ENCODE measurements at regions not wholly inside any gene's neighbourhood (a gene's known extent, or its start where the extent isn't known, plus 50 kb on each side); places are given as distances from the start of the nearest gene placed in this dataset.

DNA sequence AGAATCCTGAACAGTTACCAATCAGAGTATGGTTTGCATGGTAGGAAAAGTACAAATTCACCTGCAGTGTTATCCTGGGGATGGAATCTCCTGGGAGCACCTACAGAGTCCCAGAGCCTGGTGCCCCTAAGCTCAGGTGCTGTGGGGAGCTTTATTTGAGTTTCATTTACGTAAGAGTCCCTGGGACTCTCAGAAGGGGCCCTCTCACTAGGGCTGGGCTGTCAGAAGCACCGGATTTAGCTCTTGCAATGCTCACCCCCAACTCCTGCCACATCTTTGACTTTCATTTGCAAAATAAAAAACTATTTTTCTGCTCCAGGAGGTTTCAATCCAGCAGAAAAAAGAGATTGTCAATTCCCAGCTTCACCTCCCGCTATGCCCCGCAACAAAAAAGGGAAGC lies 569.8 kb upstream of the B3GAT1 start (continued):
- TF ChIP-seq, protein P1, sequence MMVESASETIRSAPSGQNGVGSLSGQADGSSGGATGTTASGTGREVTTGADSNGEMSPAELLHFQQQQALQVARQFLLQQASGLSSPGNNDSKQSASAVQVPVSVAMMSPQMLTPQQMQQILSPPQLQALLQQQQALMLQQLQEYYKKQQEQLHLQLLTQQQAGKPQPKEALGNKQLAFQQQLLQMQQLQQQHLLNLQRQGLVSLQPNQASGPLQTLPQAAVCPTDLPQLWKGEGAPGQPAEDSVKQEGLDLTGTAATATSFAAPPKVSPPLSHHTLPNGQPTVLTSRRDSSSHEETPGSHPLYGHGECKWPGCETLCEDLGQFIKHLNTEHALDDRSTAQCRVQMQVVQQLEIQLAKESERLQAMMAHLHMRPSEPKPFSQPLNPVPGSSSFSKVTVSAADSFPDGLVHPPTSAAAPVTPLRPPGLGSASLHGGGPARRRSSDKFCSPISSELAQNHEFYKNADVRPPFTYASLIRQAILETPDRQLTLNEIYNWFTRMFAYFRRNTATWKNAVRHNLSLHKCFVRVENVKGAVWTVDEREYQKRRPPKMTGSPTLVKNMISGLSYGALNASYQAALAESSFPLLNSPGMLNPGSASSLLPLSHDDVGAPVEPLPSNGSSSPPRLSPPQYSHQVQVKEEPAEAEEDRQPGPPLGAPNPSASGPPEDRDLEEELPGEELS (CRISPR knock-in tag; IDR thresholded peaks at IDR 0.05) = no peak
- TF ChIP-seq, protein P2, sequence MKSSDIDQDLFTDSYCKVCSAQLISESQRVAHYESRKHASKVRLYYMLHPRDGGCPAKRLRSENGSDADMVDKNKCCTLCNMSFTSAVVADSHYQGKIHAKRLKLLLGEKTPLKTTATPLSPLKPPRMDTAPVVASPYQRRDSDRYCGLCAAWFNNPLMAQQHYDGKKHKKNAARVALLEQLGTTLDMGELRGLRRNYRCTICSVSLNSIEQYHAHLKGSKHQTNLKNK (CRISPR knock-in tag; IDR thresholded peaks at IDR 0.05) = no peak
- TF ChIP-seq SMAD4 (CRISPR knock-in tag; IDR thresholded peaks at IDR 0.05) = no peak

DNA sequence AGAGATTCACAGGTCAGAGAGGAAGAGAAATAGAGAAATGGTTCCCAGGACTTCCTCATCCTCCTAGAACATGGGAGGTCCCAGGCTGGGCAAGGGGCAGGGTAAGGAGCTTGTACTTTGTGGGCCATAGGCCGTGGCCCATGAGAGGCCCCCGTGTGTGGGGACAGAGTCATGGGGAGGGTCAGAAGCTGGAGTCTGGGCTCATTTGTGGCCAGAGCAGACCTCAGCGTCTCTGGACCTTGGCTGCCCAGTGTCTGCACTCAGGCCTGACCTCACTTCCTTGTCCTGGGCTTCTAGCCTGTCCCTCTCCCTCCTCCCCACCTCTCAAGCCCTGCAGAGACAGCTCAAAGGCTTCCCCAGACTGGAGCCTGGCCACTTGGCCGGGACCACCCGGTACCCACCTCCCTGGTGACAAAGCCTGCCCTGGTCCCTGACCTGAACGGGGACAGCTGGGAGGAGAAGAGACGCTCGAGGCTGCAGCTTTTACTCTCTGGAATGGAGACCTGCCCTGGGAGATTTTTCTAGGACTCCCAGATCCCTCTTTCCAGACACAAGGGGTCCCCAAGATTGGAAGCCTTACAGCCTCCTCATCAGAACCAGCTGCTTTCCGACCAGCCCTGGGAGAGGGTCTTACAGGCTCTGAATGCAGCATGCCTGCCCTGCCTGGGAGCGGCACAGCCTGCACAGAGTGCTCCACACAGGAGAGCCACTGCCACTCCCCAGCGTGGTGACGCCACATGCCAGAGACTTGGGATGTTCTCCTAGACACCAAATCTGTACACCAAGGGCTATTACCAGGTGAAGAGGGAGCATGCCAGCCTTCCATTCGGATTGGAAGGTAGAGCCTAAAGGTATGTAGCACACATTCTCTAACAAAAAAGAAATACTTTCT lies 569.0 kb upstream of the B3GAT1 start:
- peaks cover 24% of the 10 kb centered on the region for H3K4me1 Mint-ChIP-seq
- H3K27ac Mint-ChIP-seq = no peak overlapping the region
- peaks cover 14% of the 10 kb centered on the region; the same call in 1 of the 2 replicates for H3K9me3 Mint-ChIP-seq
- no peak overlapping the region for H3K4me3 Mint-ChIP-seq
- ATAC-seq (no peak), DNase-seq (ENCODE audit: low spot score) (no peak)
- H3K36me3 Mint-ChIP-seq = no peaks in the 10 kb centered on the region
- ChIA-PET CTCF (no interaction called here), POLR2A (no interaction called here)
- H3K27me3 Mint-ChIP-seq (ENCODE audit: low read depth) = peaks cover 12% of the 10 kb centered on the region
- TF ChIP-seq ELF4 (CRISPR knock-in tag; IDR thresholded peaks at IDR 0.05; ENCODE audit: low read depth) (no peak), FOXK1 (CRISPR knock-in tag; IDR thresholded peaks at IDR 0.05) (no peak), ZNF232 (CRISPR knock-in tag; IDR thresholded peaks at IDR 0.05) (no peak), JUN (CRISPR knock-in tag; IDR thresholded peaks at IDR 0.05) (no peak), TCF7 (CRISPR knock-in tag; IDR thresholded peaks at IDR 0.05; ENCODE audit: low read depth) (no peak), ETV6 (CRISPR knock-in tag; IDR thresholded peaks at IDR 0.05) (no peak), ATF1 (CRISPR knock-in tag; IDR thresholded peaks at IDR 0.05) (no peak), NR3C1 (CRISPR knock-in tag; conservative IDR thresholded peaks at IDR 0.05; ENCODE audit: low read depth) (no peak), NFYB (CRISPR knock-in tag; conservative IDR thresholded peaks at IDR 0.05; ENCODE audit: low read depth) (no peak), NR2C2 (CRISPR knock-in tag; IDR thresholded peaks at IDR 0.05) (no peak), NFE2L1 (CRISPR knock-in tag; IDR thresholded peaks at IDR 0.05) (no peak), ESRRA (CRISPR knock-in tag; IDR thresholded peaks at IDR 0.05; ENCODE audit: borderline replicate concordance) (no peak)
- TF ChIP-seq, protein P3, sequence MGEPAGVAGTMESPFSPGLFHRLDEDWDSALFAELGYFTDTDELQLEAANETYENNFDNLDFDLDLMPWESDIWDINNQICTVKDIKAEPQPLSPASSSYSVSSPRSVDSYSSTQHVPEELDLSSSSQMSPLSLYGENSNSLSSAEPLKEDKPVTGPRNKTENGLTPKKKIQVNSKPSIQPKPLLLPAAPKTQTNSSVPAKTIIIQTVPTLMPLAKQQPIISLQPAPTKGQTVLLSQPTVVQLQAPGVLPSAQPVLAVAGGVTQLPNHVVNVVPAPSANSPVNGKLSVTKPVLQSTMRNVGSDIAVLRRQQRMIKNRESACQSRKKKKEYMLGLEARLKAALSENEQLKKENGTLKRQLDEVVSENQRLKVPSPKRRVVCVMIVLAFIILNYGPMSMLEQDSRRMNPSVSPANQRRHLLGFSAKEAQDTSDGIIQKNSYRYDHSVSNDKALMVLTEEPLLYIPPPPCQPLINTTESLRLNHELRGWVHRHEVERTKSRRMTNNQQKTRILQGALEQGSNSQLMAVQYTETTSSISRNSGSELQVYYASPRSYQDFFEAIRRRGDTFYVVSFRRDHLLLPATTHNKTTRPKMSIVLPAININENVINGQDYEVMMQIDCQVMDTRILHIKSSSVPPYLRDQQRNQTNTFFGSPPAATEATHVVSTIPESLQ (CRISPR knock-in tag; IDR thresholded peaks at IDR 0.05) = no peak
- TF ChIP-seq, protein P4, sequence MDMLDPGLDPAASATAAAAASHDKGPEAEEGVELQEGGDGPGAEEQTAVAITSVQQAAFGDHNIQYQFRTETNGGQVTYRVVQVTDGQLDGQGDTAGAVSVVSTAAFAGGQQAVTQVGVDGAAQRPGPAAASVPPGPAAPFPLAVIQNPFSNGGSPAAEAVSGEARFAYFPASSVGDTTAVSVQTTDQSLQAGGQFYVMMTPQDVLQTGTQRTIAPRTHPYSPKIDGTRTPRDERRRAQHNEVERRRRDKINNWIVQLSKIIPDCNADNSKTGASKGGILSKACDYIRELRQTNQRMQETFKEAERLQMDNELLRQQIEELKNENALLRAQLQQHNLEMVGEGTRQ (CRISPR knock-in tag; IDR thresholded peaks at IDR 0.05) = no peak
- TF ChIP-seq, protein P5, sequence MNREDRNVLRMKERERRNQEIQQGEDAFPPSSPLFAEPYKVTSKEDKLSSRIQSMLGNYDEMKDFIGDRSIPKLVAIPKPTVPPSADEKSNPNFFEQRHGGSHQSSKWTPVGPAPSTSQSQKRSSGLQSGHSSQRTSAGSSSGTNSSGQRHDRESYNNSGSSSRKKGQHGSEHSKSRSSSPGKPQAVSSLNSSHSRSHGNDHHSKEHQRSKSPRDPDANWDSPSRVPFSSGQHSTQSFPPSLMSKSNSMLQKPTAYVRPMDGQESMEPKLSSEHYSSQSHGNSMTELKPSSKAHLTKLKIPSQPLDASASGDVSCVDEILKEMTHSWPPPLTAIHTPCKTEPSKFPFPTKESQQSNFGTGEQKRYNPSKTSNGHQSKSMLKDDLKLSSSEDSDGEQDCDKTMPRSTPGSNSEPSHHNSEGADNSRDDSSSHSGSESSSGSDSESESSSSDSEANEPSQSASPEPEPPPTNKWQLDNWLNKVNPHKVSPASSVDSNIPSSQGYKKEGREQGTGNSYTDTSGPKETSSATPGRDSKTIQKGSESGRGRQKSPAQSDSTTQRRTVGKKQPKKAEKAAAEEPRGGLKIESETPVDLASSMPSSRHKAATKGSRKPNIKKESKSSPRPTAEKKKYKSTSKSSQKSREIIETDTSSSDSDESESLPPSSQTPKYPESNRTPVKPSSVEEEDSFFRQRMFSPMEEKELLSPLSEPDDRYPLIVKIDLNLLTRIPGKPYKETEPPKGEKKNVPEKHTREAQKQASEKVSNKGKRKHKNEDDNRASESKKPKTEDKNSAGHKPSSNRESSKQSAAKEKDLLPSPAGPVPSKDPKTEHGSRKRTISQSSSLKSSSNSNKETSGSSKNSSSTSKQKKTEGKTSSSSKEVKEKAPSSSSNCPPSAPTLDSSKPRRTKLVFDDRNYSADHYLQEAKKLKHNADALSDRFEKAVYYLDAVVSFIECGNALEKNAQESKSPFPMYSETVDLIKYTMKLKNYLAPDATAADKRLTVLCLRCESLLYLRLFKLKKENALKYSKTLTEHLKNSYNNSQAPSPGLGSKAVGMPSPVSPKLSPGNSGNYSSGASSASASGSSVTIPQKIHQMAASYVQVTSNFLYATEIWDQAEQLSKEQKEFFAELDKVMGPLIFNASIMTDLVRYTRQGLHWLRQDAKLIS (CRISPR knock-in tag; IDR thresholded peaks at IDR 0.05; ENCODE audit: borderline replicate concordance) = no peak
- TF ChIP-seq, protein P6, sequence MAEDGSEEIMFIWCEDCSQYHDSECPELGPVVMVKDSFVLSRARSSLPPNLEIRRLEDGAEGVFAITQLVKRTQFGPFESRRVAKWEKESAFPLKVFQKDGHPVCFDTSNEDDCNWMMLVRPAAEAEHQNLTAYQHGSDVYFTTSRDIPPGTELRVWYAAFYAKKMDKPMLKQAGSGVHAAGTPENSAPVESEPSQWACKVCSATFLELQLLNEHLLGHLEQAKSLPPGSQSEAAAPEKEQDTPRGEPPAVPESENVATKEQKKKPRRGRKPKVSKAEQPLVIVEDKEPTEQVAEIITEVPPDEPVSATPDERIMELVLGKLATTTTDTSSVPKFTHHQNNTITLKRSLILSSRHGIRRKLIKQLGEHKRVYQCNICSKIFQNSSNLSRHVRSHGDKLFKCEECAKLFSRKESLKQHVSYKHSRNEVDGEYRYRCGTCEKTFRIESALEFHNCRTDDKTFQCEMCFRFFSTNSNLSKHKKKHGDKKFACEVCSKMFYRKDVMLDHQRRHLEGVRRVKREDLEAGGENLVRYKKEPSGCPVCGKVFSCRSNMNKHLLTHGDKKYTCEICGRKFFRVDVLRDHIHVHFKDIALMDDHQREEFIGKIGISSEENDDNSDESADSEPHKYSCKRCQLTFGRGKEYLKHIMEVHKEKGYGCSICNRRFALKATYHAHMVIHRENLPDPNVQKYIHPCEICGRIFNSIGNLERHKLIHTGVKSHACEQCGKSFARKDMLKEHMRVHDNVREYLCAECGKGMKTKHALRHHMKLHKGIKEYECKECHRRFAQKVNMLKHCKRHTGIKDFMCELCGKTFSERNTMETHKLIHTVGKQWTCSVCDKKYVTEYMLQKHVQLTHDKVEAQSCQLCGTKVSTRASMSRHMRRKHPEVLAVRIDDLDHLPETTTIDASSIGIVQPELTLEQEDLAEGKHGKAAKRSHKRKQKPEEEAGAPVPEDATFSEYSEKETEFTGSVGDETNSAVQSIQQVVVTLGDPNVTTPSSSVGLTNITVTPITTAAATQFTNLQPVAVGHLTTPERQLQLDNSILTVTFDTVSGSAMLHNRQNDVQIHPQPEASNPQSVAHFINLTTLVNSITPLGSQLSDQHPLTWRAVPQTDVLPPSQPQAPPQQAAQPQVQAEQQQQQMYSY (CRISPR knock-in tag; IDR thresholded peaks at IDR 0.05) = no peak
- TF ChIP-seq, protein P7, sequence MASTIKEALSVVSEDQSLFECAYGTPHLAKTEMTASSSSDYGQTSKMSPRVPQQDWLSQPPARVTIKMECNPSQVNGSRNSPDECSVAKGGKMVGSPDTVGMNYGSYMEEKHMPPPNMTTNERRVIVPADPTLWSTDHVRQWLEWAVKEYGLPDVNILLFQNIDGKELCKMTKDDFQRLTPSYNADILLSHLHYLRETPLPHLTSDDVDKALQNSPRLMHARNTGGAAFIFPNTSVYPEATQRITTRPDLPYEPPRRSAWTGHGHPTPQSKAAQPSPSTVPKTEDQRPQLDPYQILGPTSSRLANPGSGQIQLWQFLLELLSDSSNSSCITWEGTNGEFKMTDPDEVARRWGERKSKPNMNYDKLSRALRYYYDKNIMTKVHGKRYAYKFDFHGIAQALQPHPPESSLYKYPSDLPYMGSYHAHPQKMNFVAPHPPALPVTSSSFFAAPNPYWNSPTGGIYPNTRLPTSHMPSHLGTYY (CRISPR knock-in tag; IDR thresholded peaks at IDR 0.05) = no peak
- TF ChIP-seq, protein P8, sequence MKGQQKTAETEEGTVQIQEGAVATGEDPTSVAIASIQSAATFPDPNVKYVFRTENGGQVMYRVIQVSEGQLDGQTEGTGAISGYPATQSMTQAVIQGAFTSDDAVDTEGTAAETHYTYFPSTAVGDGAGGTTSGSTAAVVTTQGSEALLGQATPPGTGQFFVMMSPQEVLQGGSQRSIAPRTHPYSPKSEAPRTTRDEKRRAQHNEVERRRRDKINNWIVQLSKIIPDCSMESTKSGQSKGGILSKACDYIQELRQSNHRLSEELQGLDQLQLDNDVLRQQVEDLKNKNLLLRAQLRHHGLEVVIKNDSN (CRISPR knock-in tag; IDR thresholded peaks at IDR 0.05) = no peak

Measured in WTC11 (cell line).